ENCODE measurements at regions not wholly inside any gene's neighbourhood (a gene's known extent, or its start where the extent isn't known, plus 50 kb on each side); places are given as distances from the start of the nearest gene placed in this dataset.
A peak's percentile ranks its signal among the peaks of the same experiment; 100 is the strongest.
"Not testable (repeated sequence)": the region's sequence is repeated elsewhere in the genome, so short reads cannot be mapped to it uniquely, and the experiment has no call there.

- no peak for DNase-seq
Measured at GRCh38 chr7:114108510-114108909, 189.7 kb upstream of the PPP1R3A start.

GRCh38 chr7:114107522-114107921, 188.7 kb upstream of the PPP1R3A start:
- no peak for DNase-seq

GRCh38 chr7:114104035-114104434, 185.2 kb upstream of the PPP1R3A start:
- no peak for DNase-seq

- DNase-seq = no peak
Measured at GRCh38 chr7:114102996-114103395, 184.2 kb upstream of the PPP1R3A start.

DNA sequence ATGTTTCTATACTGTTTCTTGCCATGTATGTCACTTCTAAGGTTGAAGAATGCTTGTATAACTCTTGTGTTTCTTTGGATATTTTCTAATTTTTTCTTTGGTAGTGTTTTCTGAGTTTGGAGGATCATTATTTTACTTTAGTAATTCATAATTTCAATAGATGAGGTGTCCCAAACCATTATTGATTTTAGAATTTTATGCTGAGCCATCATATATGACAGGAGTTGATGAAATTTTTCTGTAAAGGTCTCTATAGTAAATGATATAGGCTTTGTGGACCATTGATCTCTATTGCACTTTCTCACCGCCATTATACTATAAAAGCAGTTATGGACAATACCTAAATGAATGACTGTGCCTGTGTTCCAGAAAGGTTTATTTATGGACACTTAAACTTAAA, 183.3 kb upstream of the PPP1R3A start:
- DNase-seq = no peak

GRCh38 chr7:114100810-114101209, 182.0 kb upstream of the PPP1R3A start:
- no peak for DNase-seq

GRCh38 chr7:114099337-114099736, 180.5 kb upstream of the PPP1R3A start:
- DNase-seq = no peak

GRCh38 chr7:114095885-114096284, 177.1 kb upstream of the PPP1R3A start:
- DNase-seq = no peak

GRCh38 chr7:114088470-114088940, 169.7 kb upstream of the PPP1R3A start:
- no peak for DNase-seq

GRCh38 chr7:114087653-114088469, 169.1 kb upstream of the PPP1R3A start:
- DNase-seq = peak; percentile 57

DNA sequence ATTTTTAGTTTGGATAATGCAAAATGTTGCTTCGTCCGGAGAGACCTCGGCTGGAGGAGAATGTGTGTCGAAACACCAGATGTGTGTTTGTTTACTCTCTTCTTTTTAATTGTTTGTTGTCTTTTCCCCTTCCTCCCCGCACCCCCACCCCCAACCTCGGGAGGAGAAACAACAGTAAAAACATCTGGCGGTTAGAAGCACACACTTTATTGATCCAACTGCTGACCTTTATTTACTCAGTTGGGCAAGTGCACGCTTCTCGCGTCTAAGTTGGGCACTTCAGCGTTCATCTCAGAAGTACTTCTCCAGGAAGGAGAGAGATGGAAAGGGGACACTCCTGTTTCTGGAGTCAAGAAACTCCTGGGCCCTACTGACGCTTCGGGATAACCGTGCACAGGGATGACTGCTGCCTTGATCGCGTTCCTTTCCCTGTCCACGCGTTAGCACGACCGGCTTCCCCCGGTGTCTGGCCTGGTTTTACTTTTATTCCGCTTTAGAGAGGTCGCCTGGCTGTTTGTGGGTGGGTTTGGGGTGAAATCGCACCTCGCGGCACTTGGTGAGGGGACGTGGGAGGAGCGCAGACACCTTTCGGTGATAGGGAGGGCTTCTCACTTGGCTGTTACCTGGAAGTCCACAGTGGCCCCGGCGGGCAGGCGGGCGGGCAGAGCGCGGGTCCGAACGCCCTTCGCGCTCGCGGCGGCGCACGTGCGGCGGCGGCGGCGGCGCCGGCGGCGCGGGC, 168.3 kb upstream of the PPP1R3A start:
- peak; percentile 60 for DNase-seq

DNA sequence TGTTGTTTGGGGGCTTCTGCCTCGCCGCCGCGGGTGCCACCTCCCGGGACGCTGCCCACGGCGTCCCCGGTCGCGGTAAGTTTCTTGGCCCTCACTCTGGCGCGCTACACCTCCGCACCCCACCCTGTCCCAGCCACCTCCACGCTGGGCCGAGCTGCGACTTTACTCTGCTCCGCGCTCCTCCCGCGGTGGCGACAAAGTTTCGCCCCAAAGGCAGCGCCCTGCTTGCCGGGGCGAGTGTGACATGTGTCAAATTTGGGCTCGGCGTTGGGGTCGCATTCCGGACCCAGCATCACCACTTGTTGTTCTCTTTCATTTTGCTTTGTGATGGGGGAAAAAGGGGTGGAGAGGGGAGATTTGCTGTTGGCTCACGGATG, 167.7 kb upstream of the PPP1R3A start:
- DNase-seq = no peak

DNA sequence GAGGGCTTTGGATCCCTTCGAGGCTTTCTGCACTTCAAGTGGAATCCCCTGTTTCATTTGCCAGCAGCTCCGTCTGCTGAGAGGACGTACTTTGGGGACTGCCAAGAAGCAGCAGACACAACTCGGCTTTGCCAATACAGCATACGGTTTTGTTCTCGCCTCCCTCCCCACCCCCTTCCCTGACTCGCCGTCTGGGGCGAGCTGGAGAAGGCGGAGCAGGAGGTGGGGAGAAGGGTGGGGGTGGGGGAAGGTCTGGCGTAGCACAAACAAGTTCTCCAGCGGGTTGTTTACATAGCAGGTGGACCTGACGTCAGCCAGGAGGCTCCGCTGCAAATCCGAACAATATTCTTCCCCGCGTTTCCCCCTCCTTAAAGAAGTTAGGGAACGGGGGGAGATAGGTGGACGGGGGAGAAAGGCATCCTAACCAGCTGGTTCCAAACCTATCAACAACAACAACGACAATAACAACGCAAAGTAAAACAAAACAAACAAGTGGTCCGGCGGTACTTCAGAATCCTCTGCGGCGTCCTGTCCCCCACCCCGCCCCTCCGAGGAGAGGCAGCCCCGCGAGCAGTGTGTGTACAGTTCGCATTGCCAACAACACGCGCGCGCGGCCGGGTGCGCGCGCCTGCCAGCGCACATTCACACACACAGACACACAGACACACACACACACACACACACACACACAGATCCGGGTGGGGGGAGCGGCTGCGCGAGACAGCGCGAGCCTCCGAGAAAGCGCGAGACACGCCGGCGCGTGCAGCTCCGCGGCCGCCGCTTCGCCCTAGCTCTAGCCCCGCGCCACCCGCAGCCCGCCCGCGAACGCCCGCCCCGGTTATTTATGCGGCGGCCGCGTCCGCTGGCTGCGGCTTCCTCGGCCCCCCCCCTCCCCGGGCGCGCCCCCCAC, 167.0 kb upstream of the PPP1R3A start:
- peak; percentile 93 for DNase-seq

DNA sequence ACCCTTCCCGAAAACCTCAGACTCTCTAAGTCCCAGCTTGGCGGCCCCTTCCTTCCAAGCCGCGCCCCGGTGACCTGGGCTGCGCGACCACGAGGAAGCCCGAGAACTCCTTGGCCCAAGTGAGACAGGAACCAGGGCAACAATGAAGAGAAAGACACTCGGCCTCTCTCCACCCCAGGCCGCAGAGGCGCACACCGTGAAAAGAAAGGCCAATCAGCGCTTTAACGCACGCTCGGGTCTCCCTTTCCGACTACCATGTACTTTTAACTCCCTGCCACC, 166.4 kb upstream of the PPP1R3A start:
- no peak for DNase-seq

- peak; percentile 62 for DNase-seq
Measured at GRCh38 chr7:114084472-114085312, 165.9 kb upstream of the PPP1R3A start.

DNA sequence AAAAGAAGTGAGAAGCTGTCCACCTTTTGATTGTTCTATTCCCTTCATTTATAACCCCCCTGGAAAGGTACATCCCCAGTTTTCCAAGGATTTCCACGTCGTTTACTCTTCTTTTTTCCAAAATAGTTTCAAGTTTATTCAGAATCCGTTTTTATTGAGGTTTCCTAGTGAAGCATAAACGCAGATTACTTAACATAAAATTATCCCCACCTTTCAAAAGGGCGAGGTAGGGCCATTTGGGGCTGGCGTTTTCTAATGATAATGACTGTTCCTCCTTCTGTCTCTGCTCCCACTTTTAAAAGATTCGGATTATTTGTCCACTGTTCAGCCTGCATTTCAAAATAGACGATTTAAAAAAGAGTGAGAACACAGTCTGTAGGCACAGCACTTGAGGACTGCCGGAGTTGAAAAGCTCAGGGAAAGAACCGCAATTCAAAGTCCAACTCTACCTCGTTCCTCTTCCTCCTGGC, 165.2 kb upstream of the PPP1R3A start:
- no peak for DNase-seq

GRCh38 chr7:114083166-114084001, 164.6 kb upstream of the PPP1R3A start:
- DNase-seq = no peak

DNA sequence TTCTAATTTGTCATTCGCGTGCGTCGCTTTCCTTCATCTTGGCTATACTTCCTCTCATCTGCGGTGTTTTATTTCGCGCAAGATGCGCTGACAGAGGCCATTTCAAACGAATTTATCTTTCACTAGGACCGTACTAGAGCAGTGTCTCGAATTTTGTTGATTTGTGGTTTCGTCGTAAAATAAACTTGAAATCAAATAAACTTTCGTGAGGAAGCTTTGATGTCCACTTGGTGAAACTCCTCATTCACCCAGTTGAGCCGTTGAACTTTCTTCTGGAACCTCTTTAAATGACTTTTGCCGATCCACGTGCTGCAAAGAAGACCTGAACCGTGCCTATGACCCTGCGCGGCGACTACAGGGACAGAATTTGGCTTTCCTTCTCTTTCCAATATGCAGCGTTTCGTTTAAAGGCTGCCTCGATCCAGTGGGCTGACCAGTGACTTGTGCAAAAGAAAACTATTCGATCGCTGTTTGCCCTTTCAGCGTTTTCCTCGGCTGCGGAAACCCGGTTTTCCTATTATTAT, 163.9 kb upstream of the PPP1R3A start:
- no peak for DNase-seq

- DNase-seq = peak; percentile 77
Measured at GRCh38 chr7:114081606-114082425, 163.0 kb upstream of the PPP1R3A start.

DNA sequence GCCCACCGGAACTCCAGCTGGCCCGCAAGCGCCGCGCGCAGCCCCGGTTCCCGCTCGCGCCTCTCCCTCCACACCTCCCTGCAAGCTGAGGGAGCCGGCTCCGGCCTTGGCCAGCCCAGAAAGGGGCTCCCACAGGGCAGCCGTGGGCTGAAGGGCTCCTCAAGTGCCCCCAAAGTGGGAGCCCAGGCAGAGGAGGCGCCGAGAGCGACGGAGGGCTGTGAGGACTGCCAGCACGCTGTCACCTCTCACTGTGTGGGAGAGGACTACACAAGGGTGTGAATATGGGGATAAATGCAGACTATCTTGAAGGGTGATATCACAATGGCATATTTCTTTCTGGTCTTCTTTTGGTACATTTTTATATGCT, 158.3 kb upstream of the PPP1R3A start:
- DNase-seq = not testable (repeated sequence)
